SK-N-SH treated with all-trans-retinoic acid at 6 μM for 48 hours (cell line): ENCODE measurements at regions not wholly inside any gene's neighbourhood (a gene's known extent, or its start where the extent isn't known, plus 50 kb on each side); places are given as distances from the start of the nearest gene placed in this dataset.

ENCODE experiments used
- ARNTL ChIP-seq: fragments of 450-650 bp; formaldehyde crosslinking; IDR thresholded peaks from 2 replicates; pipeline ENCODE4 v1.5.0; 2020; ENCODE audit warnings: low read depth, mild to moderate bottlenecking, moderate library complexity, borderline replicate concordance
- ZFP3 ChIP-seq: fragments of 250-450 bp; sonication (Bioruptor Pico); IDR thresholded peaks from 2 replicates; pipeline ENCODE4 v1.5.0; 2020; ENCODE audit warnings: mild to moderate bottlenecking, moderate library complexity
- TF ChIP-seq, protein P1 (sequence below): fragments of 250-450 bp; sonication (Bioruptor Pico); IDR thresholded peaks from 2 replicates; pipeline ENCODE4 v1.5.0; 2020; ENCODE audit warnings: mild to moderate bottlenecking, moderate library complexity

- TF ChIP-seq, protein P1, sequence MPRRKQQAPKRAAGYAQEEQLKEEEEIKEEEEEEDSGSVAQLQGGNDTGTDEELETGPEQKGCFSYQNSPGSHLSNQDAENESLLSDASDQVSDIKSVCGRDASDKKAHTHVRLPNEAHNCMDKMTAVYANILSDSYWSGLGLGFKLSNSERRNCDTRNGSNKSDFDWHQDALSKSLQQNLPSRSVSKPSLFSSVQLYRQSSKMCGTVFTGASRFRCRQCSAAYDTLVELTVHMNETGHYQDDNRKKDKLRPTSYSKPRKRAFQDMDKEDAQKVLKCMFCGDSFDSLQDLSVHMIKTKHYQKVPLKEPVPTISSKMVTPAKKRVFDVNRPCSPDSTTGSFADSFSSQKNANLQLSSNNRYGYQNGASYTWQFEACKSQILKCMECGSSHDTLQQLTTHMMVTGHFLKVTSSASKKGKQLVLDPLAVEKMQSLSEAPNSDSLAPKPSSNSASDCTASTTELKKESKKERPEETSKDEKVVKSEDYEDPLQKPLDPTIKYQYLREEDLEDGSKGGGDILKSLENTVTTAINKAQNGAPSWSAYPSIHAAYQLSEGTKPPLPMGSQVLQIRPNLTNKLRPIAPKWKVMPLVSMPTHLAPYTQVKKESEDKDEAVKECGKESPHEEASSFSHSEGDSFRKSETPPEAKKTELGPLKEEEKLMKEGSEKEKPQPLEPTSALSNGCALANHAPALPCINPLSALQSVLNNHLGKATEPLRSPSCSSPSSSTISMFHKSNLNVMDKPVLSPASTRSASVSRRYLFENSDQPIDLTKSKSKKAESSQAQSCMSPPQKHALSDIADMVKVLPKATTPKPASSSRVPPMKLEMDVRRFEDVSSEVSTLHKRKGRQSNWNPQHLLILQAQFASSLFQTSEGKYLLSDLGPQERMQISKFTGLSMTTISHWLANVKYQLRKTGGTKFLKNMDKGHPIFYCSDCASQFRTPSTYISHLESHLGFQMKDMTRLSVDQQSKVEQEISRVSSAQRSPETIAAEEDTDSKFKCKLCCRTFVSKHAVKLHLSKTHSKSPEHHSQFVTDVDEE (CRISPR knock-in tag) = no peak
- no peak for TF ChIP-seq ARNTL (CRISPR knock-in tag)
- no peak for TF ChIP-seq ZFP3 (CRISPR knock-in tag)
Observed at GRCh38 chr9:87309236-87309635, 188.4 kb upstream of the DAPK1 start.
